DND-41 (cell line): ENCODE measurements at regions not wholly inside any gene's neighbourhood (a gene's known extent, or its start where the extent isn't known, plus 50 kb on each side); places are given as distances from the start of the nearest gene placed in this dataset.

Source experiments
- EZH2 ChIP-seq: IDR thresholded peaks from 3 replicates; pipeline ENCODE4 v1.6.1; 2012; ENCODE audit warnings: borderline replicate concordance, low read depth, mild to moderate bottlenecking, moderate library complexity, low read length, inconsistent platforms; ENCODE audit not compliant: severe bottlenecking
- TF ChIP-seq, protein P1 (sequence below): IDR thresholded peaks from 2 replicates; pipeline ENCODE4 v1.5.1; 2012; ENCODE audit warnings: borderline replicate concordance, low read length, moderate library complexity, mild to moderate bottlenecking; ENCODE audit not compliant: poor library complexity, severe bottlenecking; ENCODE audit errors: extremely low read depth

DNA sequence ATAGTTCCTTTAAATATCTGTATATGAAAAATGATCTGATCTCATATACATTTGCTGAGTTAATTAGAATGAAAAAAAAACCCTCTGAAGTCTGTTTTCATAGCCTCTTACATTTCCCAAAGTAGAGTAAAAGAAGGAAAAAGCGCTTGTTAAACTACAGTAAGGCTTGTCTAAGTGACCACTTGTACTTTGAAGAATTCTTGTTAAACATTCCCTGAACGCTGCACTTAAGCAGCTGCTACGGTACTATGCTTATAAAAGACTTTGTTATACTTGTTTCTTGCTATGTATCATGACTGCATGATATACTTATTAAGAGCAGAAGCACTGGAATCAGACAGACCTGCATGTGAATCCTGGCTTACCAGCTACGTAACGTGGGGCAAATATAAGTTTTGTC is 81.7 kb upstream of the MTAP start:
- TF ChIP-seq, protein P1, sequence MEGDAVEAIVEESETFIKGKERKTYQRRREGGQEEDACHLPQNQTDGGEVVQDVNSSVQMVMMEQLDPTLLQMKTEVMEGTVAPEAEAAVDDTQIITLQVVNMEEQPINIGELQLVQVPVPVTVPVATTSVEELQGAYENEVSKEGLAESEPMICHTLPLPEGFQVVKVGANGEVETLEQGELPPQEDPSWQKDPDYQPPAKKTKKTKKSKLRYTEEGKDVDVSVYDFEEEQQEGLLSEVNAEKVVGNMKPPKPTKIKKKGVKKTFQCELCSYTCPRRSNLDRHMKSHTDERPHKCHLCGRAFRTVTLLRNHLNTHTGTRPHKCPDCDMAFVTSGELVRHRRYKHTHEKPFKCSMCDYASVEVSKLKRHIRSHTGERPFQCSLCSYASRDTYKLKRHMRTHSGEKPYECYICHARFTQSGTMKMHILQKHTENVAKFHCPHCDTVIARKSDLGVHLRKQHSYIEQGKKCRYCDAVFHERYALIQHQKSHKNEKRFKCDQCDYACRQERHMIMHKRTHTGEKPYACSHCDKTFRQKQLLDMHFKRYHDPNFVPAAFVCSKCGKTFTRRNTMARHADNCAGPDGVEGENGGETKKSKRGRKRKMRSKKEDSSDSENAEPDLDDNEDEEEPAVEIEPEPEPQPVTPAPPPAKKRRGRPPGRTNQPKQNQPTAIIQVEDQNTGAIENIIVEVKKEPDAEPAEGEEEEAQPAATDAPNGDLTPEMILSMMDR = no peak
- no peak for TF ChIP-seq EZH2
